GM23248 (cell line): ENCODE measurements at regions not wholly inside any gene's neighbourhood (a gene's known extent, or its start where the extent isn't known, plus 50 kb on each side); places are given as distances from the start of the nearest gene placed in this dataset.

ENCODE experiments used
- DNase-seq: peaks from one replicate; pipeline ENCODE4 v3.0.0-alpha.2; 2015
- H2AFZ ChIP-seq: fragments of 200-600 bp; sonication (generic); 2 replicates; pipeline ENCODE4 v1.6.1; 2016; ENCODE audit warnings: antibody characterized with exemption
- H3F3A ChIP-seq: fragments of 200-600 bp; sonication (generic); 2 replicates; pipeline ENCODE4 v1.6.1; 2016; ENCODE audit warnings: mild to moderate bottlenecking, antibody characterized with exemption, mixed run types; ENCODE audit not compliant: insufficient read depth
- H3K27ac ChIP-seq: fragments of 200-600 bp; sonication (generic); 2 replicates; pipeline ENCODE4 v1.5.1; 2016; ENCODE audit warnings: mild to moderate bottlenecking
- H3K27me3 ChIP-seq: fragments of 200-600 bp; sonication (generic); replicated peaks from 2 replicates; pipeline ENCODE4 v1.6.1; 2016; ENCODE audit warnings: mild to moderate bottlenecking; ENCODE audit not compliant: insufficient read depth
- H3K36me3 ChIP-seq: fragments of 200-600 bp; sonication (generic); 2 replicates; pipeline ENCODE4 v1.6.1; 2016; ENCODE audit warnings: low read depth, mild to moderate bottlenecking
- H3K4me1 ChIP-seq: fragments of 200-600 bp; sonication (generic); 2 replicates; pipeline ENCODE4 v1.6.1; 2016; ENCODE audit warnings: mild to moderate bottlenecking; ENCODE audit not compliant: insufficient read depth
- H3K4me2 ChIP-seq: fragments of 200-600 bp; sonication (generic); one replicate; pipeline ENCODE4 v1.6.1; 2016; ENCODE audit warnings: mild to moderate bottlenecking; ENCODE audit not compliant: unreplicated experiment
- H3K4me3 ChIP-seq: fragments of 200-600 bp; sonication (generic); 2 replicates; pipeline ENCODE4 v1.5.1; 2016; ENCODE audit warnings: mild to moderate bottlenecking
- H3K79me2 ChIP-seq: fragments of 200-600 bp; sonication (generic); 2 replicates; pipeline ENCODE4 v1.6.1; 2016; ENCODE audit warnings: mild to moderate bottlenecking; ENCODE audit not compliant: insufficient read depth
- H3K9ac ChIP-seq: fragments of 200-600 bp; sonication (generic); 2 replicates; pipeline ENCODE4 v1.6.1; 2016; ENCODE audit warnings: mild to moderate bottlenecking
- H3K9me2 ChIP-seq: fragments of 200-600 bp; sonication (generic); 2 replicates; pipeline ENCODE4 v1.6.1; 2016; ENCODE audit warnings: mixed run types, mild to moderate bottlenecking, moderate library complexity; ENCODE audit not compliant: insufficient read depth
- H3K9me3 ChIP-seq: fragments of 200-600 bp; sonication (generic); one replicate; pipeline ENCODE4 v1.6.1; 2017; ENCODE audit warnings: low read depth
- H4K20me1 ChIP-seq: fragments of 200-600 bp; sonication (generic); 2 replicates; pipeline ENCODE4 v1.6.0; 2016; ENCODE audit not compliant: insufficient read depth
- EZH2 ChIP-seq: fragments of 200-600 bp; sonication (generic); IDR thresholded peaks from 2 replicates; pipeline ENCODE4 v1.6.1; 2018; ENCODE audit warnings: antibody characterized with exemption, mild to moderate bottlenecking; ENCODE audit not compliant: insufficient read depth, poor library complexity, severe bottlenecking
- EZH2phosphoT487 ChIP-seq: fragments of 200-600 bp; sonication (generic); IDR thresholded peaks from 2 replicates; pipeline ENCODE4 v1.6.1; 2018; ENCODE audit warnings: antibody characterized with exemption, moderate library complexity, mild to moderate bottlenecking, low read depth; ENCODE audit not compliant: insufficient read depth
- WGBS, 2 experiments: methylation state at CpG; one replicate each; pipeline ENCODE4 v1.1.6; 2015 to 2017; ENCODE audit warnings: low lambda C conversion rate in 2 of 2, low coverage in 1 of 2; ENCODE audit errors: missing lambda C conversion rate in 2 of 2; 5-methylcytosine and 5-hydroxymethylcytosine counted together
- in situ Hi-C: fragments of 300-500 bp; cut with MboI; formaldehyde crosslinking; loops from 2 replicates; pipeline ENCODE4 v1.15.0; 2020

- 97% methylated on average over 5 of the region's 5 CpGs for WGBS, 2 experiments
These were observed 141.3 kb upstream of the LPAR1 start for GRCh38 chr9:111179577-111179976.

DNA sequence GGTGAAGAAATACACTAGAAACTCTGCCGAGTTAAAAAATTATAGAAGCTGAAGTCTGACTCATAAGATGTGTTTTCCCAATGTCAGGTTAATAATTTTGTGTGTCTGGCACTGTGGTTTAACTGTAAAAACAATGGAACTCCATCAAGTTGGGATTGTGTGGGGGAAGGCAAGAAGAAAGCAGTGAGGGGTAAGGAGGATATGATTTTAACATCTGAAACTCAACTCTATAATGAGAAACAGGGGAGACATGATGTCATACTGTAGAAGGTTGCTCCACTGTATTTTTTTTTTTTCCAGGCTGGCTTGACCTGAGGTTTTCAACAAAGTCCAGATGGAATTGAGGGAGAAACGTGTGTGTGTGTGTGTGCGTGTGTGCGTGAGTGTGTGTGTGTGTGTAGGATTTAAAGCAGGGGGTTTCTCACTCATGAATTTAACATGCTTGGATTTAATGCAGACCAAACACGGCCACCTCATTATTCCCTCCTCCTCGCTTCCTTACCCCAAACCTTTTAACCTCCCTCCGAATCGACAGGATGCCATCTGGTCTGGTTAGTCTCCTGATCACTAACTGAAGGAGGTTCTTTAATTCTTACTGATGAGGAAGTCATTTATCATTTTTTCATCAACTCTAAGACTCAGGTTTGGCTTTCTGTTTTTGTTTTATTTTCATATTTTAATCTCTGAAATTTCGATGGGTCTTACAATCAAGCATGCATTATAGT is 140.2 kb upstream of the LPAR1 start:
- peak; percentile 81 for DNase-seq
- Histone ChIP-seq H3K27me3 (no peaks in the 10 kb centered on the region), H3F3A (peaks cover 8% of the 10 kb centered on the region; the same call in 1 of the 2 replicates), H3K4me3 (peak overlapping the region; percentile 41), H4K20me1 (no peaks in the 10 kb centered on the region), H3K4me2 (peak overlapping the region; percentile 64), H3K9me2 (no peaks in the 10 kb centered on the region), H3K79me2 (no peaks in the 10 kb centered on the region), H3K4me1 (peaks cover 17% of the 10 kb centered on the region), H3K36me3 (no peaks in the 10 kb centered on the region), H3K27ac (peak overlapping the region; percentile 12; the same call in 1 of the 2 replicates), H3K9me3 (no peaks in the 10 kb centered on the region), H3K9ac (no peak overlapping the region), H2AFZ (peak overlapping the region; percentile 43)
- in situ Hi-C loops = no loop called here
- WGBS, 2 experiments = 6% methylated on average over 9 of the region's 9 CpGs
- TF ChIP-seq EZH2phosphoT487 (no peak), EZH2 (no peak)

More at GRCh38 chr9:111179577-111179976, 141.3 kb upstream of the LPAR1 start:
- Histone ChIP-seq H3K9me3 (no peaks in the 10 kb centered on the region), H3K4me3 (no peak overlapping the region), H3K36me3 (no peaks in the 10 kb centered on the region), H3F3A (peaks cover 8% of the 10 kb centered on the region; the same call in 1 of the 2 replicates), H3K9ac (no peak overlapping the region), H3K79me2 (no peaks in the 10 kb centered on the region), H2AFZ (no peak overlapping the region), H3K4me1 (peaks cover 17% of the 10 kb centered on the region), H3K9me2 (no peaks in the 10 kb centered on the region), H4K20me1 (no peaks in the 10 kb centered on the region), H3K4me2 (no peak overlapping the region), H3K27ac (no peak overlapping the region), H3K27me3 (no peaks in the 10 kb centered on the region)
- DNase-seq = no peak
- TF ChIP-seq EZH2phosphoT487 = no peak
- no peak for TF ChIP-seq EZH2
- in situ Hi-C loops = no loop called here

DNA sequence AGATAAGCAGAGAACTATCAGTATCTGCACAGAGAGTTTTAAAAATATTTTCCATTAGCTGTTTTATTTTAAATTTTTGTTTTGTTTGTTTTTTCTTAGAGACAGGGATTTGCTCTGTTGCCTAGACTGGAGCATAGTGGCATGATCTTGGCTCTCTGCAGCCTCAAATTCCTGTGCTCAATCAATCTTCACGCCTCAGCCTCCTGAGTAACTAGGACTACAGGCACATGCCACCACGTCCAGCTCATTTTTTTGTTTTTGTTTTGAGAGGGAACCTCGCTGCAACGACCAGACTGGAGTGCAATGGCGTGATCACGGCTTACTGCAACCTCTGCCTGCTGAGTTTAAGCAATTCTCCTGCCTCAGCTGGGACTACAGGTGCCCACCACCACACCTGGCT is 138.2 kb upstream of the LPAR1 start:
- peaks cover 17% of the 10 kb centered on the region for H3K4me1 ChIP-seq
- 79 to 80% methylated on average over 6 of the region's 6 CpGs for WGBS, 2 experiments
- in situ Hi-C loops = no loop called here
- no peaks in the 10 kb centered on the region for H3K36me3 ChIP-seq
- peaks cover 8% of the 10 kb centered on the region; the same call in 1 of the 2 replicates for H3F3A ChIP-seq
- no peaks in the 10 kb centered on the region for H4K20me1 ChIP-seq
- H3K9me3 ChIP-seq = no peaks in the 10 kb centered on the region
- no peak overlapping the region for H3K4me3 ChIP-seq
- H3K27ac ChIP-seq = no peak overlapping the region
- no peak overlapping the region for H3K4me2 ChIP-seq
- H3K9me2 ChIP-seq = no peaks in the 10 kb centered on the region
- no peaks in the 10 kb centered on the region for H3K79me2 ChIP-seq
- no peaks in the 10 kb centered on the region for H3K27me3 ChIP-seq
- no peak overlapping the region for H2AFZ ChIP-seq
- H3K9ac ChIP-seq = no peak overlapping the region
- no peak for DNase-seq
- no peak for TF ChIP-seq EZH2
- no peak for TF ChIP-seq EZH2phosphoT487

DNA sequence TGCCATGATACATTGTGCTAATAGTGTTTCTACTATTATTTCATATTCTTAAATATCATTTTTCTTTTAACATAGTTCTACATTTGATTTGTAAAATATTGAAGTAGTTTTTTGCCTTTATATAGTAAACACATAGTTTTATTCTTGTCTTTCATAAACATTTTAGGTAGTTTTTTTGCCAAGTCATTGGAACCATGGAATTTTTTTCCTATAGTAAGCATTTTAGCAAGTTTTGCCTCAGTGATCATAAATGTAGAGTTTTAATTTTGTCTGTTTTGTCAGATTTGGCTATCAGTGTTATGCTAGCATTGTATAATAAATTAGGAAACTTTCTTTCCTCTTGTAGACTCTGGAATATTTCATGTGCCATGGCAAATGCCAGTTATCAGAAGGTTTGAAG is 137.1 kb upstream of the LPAR1 start:
- DNase-seq = no peak
- Histone ChIP-seq H3K9ac (no peak overlapping the region), H4K20me1 (no peaks in the 10 kb centered on the region), H3K4me1 (peaks cover 17% of the 10 kb centered on the region), H3K79me2 (no peaks in the 10 kb centered on the region), H3K9me3 (no peaks in the 10 kb centered on the region), H3K9me2 (no peaks in the 10 kb centered on the region), H2AFZ (no peak overlapping the region), H3K4me3 (no peak overlapping the region), H3F3A (peaks cover 2% of the 10 kb centered on the region; the same call in 1 of the 2 replicates), H3K27ac (no peak overlapping the region), H3K36me3 (no peaks in the 10 kb centered on the region), H3K27me3 (no peaks in the 10 kb centered on the region), H3K4me2 (no peak overlapping the region)
- no peak for TF ChIP-seq EZH2phosphoT487
- TF ChIP-seq EZH2 = no peak
- in situ Hi-C loops = no loop called here
